A549 (cell line): ENCODE measurements at regions not wholly inside any gene's neighbourhood (a gene's known extent, or its start where the extent isn't known, plus 50 kb on each side); places are given as distances from the start of the nearest gene placed in this dataset.

Experiments used
- BHLHE40 ChIP-seq: IDR thresholded peaks from 2 replicates; pipeline ENCODE4 v1.6.1; 2012; ENCODE audit warnings: low read depth, low read length, inconsistent platforms
- CBX2 ChIP-seq: fragments of 200-600 bp; sonication (generic); IDR thresholded peaks from 2 replicates; pipeline ENCODE4 v1.6.1; 2016; ENCODE audit warnings: low read depth, mild to moderate bottlenecking, borderline replicate concordance
- CEBPB ChIP-seq, 2 experiments: fragments of >200 bp in 1 of 2; sonication (Bioruptor Twin) in 1 of 2; formaldehyde crosslinking in 1 of 2; IDR thresholded peaks; 2 replicates each; pipeline ENCODE4 v1.6.1; 2012 to 2016
- E2F6 ChIP-seq: IDR thresholded peaks from 2 replicates; pipeline ENCODE4 v1.6.1; 2012; ENCODE audit warnings: low read depth, borderline replicate concordance
- EHMT2 ChIP-seq: fragments of 200-600 bp; sonication (generic); IDR thresholded peaks from 2 replicates; pipeline ENCODE4 v1.6.1; 2016; ENCODE audit warnings: antibody characterized with exemption, low read depth, mild to moderate bottlenecking, moderate library complexity
- ELK1 ChIP-seq: fragments of 150-350 bp; IDR thresholded peaks from 2 replicates; pipeline ENCODE4 v1.6.1; 2014; ENCODE audit warnings: low read depth, mild to moderate bottlenecking, low read length
- EP300 ChIP-seq, 2 experiments: fragments of >200 bp; sonication (Bioruptor Twin); formaldehyde crosslinking; IDR thresholded peaks; 2 replicates in 1 of 2; 3 replicates in 1 of 2; pipeline ENCODE4 v1.6.1; 2016 to 2017
- FOSL2 ChIP-seq, 2 experiments: fragments of 450-650 bp in 1 of 2; fragments of >200 bp in 1 of 2; sonication (Bioruptor Twin) in 1 of 2; formaldehyde crosslinking; IDR thresholded peaks; 2 replicates each; pipeline versions ENCODE4 v1.5.0 to v1.6.1; 2016 to 2020; ENCODE audit warnings: mild to moderate bottlenecking in 1 of 2, moderate library complexity in 1 of 2
- FOXS1 ChIP-seq: fragments of 250-450 bp; sonication (Bioruptor Pico); IDR thresholded peaks from 2 replicates; pipeline ENCODE4 v1.5.0; 2020; ENCODE audit warnings: mild to moderate bottlenecking, moderate library complexity
- GATA3 ChIP-seq: IDR thresholded peaks from 2 replicates; pipeline ENCODE4 v1.6.1; 2012; ENCODE audit warnings: borderline replicate concordance
- HDAC2 ChIP-seq: fragments of 200-600 bp; sonication (generic); IDR thresholded peaks from 2 replicates; pipeline ENCODE4 v1.6.1; 2016
- HOXB5 ChIP-seq: fragments of 250-450 bp; sonication (Bioruptor Pico); IDR thresholded peaks from 2 replicates; pipeline ENCODE4 v1.5.0; 2020; ENCODE audit warnings: mild to moderate bottlenecking, moderate library complexity
- KDM1A ChIP-seq: fragments of 200-600 bp; sonication (generic); IDR thresholded peaks from 2 replicates; pipeline ENCODE4 v1.6.1; 2016; ENCODE audit warnings: low read depth, mild to moderate bottlenecking
- MYC ChIP-seq: IDR thresholded peaks from 2 replicates; pipeline ENCODE4 v1.6.1; 2012; ENCODE audit warnings: mild to moderate bottlenecking, inconsistent platforms, low read length, improper control_type of control experiment, borderline replicate concordance
- NR3C1 ChIP-seq: fragments of >200 bp; sonication (Bioruptor Twin); formaldehyde crosslinking; IDR thresholded peaks from 3 replicates; pipeline ENCODE4 v1.6.1; 2017
- PHF8 ChIP-seq: fragments of 200-600 bp; sonication (generic); IDR thresholded peaks from 2 replicates; pipeline ENCODE4 v1.6.1; 2016; ENCODE audit warnings: low read depth, mild to moderate bottlenecking, antibody characterized with exemption, moderate library complexity, borderline replicate concordance
- RAD21 ChIP-seq, 2 experiments: fragments of >200 bp in 1 of 2; sonication (Bioruptor Twin) in 1 of 2; formaldehyde crosslinking in 1 of 2; IDR thresholded peaks in 1 of 2; conservative IDR thresholded peaks in 1 of 2; 2 replicates in 1 of 2; 3 replicates in 1 of 2; pipeline ENCODE4 v1.6.1; 2012 to 2018; ENCODE audit warnings: inconsistent platforms in 1 of 2
- RCOR1 ChIP-seq: fragments of 150-350 bp; IDR thresholded peaks from 2 replicates; pipeline ENCODE4 v1.6.1; 2014; ENCODE audit warnings: antibody characterized with exemption, low read length, low read depth
- REST ChIP-seq: fragments of 200-600 bp; sonication (generic); IDR thresholded peaks from 2 replicates; pipeline ENCODE4 v1.6.1; 2016; ENCODE audit warnings: antibody characterized with exemption, mild to moderate bottlenecking, moderate library complexity
- TP53 ChIP-seq: fragments of 250-450 bp; sonication (Bioruptor Pico); IDR thresholded peaks from 2 replicates; pipeline ENCODE4 v1.5.0; 2021; ENCODE audit warnings: mild to moderate bottlenecking, moderate library complexity
- ZFP36 ChIP-seq: fragments of 450-650 bp; IDR thresholded peaks from 2 replicates; pipeline ENCODE4 v1.6.1; 2014; ENCODE audit warnings: borderline replicate concordance; ENCODE audit not compliant: partially characterized antibody
- TF ChIP-seq, protein P1 (sequence below): fragments of >200 bp; sonication (Bioruptor Twin); formaldehyde crosslinking; IDR thresholded peaks from 3 replicates; pipeline ENCODE4 v1.6.1; 2016
- TF ChIP-seq, protein P2 (sequence below): fragments of >200 bp; sonication (Bioruptor Twin); formaldehyde crosslinking; IDR thresholded peaks from 2 replicates; pipeline ENCODE4 v1.6.1; 2016
- TF ChIP-seq, protein P3 (sequence below): IDR thresholded peaks from 2 replicates; pipeline ENCODE4 v1.6.1; 2012
- TF ChIP-seq, protein P4 (sequence below): fragments of >200 bp; sonication (Bioruptor Twin); formaldehyde crosslinking; IDR thresholded peaks from 3 replicates; pipeline ENCODE4 v1.5.1; 2016
- TF ChIP-seq, protein P5 (sequence below): fragments of 250-450 bp; sonication (Bioruptor Pico); IDR thresholded peaks from 2 replicates; pipeline ENCODE4 v1.5.0; 2021; ENCODE audit warnings: mild to moderate bottlenecking, moderate library complexity, borderline replicate concordance

- TF ChIP-seq, protein P1, sequence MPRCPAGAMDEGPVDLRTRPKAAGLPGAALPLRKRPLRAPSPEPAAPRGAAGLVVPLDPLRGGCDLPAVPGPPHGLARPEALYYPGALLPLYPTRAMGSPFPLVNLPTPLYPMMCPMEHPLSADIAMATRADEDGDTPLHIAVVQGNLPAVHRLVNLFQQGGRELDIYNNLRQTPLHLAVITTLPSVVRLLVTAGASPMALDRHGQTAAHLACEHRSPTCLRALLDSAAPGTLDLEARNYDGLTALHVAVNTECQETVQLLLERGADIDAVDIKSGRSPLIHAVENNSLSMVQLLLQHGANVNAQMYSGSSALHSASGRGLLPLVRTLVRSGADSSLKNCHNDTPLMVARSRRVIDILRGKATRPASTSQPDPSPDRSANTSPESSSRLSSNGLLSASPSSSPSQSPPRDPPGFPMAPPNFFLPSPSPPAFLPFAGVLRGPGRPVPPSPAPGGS, result peak; percentile 84; the same call in 1 of the 3 replicates
- no peak for TF ChIP-seq HOXB5 (CRISPR knock-in tag)
- TF ChIP-seq EHMT2, result no peak
- no peak for TF ChIP-seq TP53
- no peak for TF ChIP-seq REST
- peak; percentile 42 to 76; a peak in 3 of 4 replicates for TF ChIP-seq CEBPB (IDR thresholded peaks at IDR 0.05)
- no peak for TF ChIP-seq PHF8
- no peak for TF ChIP-seq KDM1A
- TF ChIP-seq CBX2, result no peak
- TF ChIP-seq FOXS1, result no peak
- TF ChIP-seq MYC, result no peak
- TF ChIP-seq, protein P2, sequence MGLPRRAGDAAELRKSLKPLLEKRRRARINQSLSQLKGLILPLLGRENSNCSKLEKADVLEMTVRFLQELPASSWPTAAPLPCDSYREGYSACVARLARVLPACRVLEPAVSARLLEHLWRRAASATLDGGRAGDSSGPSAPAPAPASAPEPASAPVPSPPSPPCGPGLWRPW, result peak; percentile 44; the same call in 1 of the 2 replicates
- TF ChIP-seq, protein P3, sequence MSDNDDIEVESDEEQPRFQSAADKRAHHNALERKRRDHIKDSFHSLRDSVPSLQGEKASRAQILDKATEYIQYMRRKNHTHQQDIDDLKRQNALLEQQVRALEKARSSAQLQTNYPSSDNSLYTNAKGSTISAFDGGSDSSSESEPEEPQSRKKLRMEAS, result peak; percentile 63; the same call in 1 of the 2 replicates
- TF ChIP-seq ELK1, result no peak
- TF ChIP-seq, protein P4, sequence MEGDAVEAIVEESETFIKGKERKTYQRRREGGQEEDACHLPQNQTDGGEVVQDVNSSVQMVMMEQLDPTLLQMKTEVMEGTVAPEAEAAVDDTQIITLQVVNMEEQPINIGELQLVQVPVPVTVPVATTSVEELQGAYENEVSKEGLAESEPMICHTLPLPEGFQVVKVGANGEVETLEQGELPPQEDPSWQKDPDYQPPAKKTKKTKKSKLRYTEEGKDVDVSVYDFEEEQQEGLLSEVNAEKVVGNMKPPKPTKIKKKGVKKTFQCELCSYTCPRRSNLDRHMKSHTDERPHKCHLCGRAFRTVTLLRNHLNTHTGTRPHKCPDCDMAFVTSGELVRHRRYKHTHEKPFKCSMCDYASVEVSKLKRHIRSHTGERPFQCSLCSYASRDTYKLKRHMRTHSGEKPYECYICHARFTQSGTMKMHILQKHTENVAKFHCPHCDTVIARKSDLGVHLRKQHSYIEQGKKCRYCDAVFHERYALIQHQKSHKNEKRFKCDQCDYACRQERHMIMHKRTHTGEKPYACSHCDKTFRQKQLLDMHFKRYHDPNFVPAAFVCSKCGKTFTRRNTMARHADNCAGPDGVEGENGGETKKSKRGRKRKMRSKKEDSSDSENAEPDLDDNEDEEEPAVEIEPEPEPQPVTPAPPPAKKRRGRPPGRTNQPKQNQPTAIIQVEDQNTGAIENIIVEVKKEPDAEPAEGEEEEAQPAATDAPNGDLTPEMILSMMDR, result no peak
- TF ChIP-seq EP300 (IDR thresholded peaks at IDR 0.05), result peak; percentile 46 to 64; a peak in 2 of 5 replicates
- no peak; a peak in 1 of 5 replicates for TF ChIP-seq RAD21 (conservative IDR thresholded peaks at IDR 0.05 in 1 of 2, IDR thresholded peaks at IDR 0.05 in 1 of 2)
- no peak for TF ChIP-seq E2F6
- TF ChIP-seq, protein P5, sequence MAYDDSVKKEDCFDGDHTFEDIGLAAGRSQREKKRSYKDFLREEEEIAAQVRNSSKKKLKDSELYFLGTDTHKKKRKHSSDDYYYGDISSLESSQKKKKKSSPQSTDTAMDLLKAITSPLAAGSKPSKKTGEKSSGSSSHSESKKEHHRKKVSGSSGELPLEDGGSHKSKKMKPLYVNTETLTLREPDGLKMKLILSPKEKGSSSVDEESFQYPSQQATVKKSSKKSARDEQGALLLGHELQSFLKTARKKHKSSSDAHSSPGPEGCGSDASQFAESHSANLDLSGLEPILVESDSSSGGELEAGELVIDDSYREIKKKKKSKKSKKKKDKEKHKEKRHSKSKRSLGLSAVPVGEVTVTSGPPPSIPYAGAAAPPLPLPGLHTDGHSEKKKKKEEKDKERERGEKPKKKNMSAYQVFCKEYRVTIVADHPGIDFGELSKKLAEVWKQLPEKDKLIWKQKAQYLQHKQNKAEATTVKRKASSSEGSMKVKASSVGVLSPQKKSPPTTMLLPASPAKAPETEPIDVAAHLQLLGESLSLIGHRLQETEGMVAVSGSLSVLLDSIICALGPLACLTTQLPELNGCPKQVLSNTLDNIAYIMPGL (CRISPR knock-in tag), result no peak
- TF ChIP-seq FOSL2 (IDR thresholded peaks at IDR 0.05), result no peak
- TF ChIP-seq FOSL2 (CRISPR knock-in tag; IDR thresholded peaks at IDR 0.05), result peak; percentile 72
- TF ChIP-seq NR3C1, result no peak
- no peak for TF ChIP-seq BHLHE40
- no peak for TF ChIP-seq RCOR1
- TF ChIP-seq HDAC2, result no peak
- TF ChIP-seq GATA3, result peak; percentile 94
- peak; percentile 56 for TF ChIP-seq ZFP36
Measured at GRCh38 chr6:74598462-74599393, 607.1 kb downstream of the COL12A1 start (continued).
